WERI-Rb-1 (cell line): ENCODE measurements at regions not wholly inside any gene's neighbourhood (a gene's known extent, or its start where the extent isn't known, plus 50 kb on each side); places are given as distances from the start of the nearest gene placed in this dataset.
A peak's percentile ranks its signal among the peaks of the same experiment; 100 is the strongest.

Experiments used
- DNase-seq: peaks from one replicate; pipeline ENCODE4 v3.0.0-alpha.2; 2020
- H3K27ac ChIP-seq: fragments of 250-450 bp; sonication (Bioruptor Pico); 2 replicates; pipeline ENCODE4 v1.5.1; 2020; ENCODE audit warnings: mild to moderate bottlenecking, moderate library complexity
- H3K27me3 ChIP-seq: fragments of 250-450 bp; sonication (Bioruptor Pico); 2 replicates; pipeline ENCODE4 v1.5.1; 2021; ENCODE audit warnings: mild to moderate bottlenecking, low read depth, moderate library complexity; ENCODE audit not compliant: insufficient read depth, severe bottlenecking
- H3K36me3 ChIP-seq: fragments of 250-450 bp; sonication (Bioruptor Pico); 2 replicates; pipeline ENCODE4 v1.5.1; 2020; ENCODE audit warnings: mild to moderate bottlenecking, moderate library complexity
- H3K4me3 ChIP-seq: 2 replicates; pipeline ENCODE4 v1.5.1; 2011; ENCODE audit warnings: low read depth, mild to moderate bottlenecking, control low read depth, low read length
- H3K9me3 ChIP-seq: fragments of 250-450 bp; sonication (Bioruptor Pico); 2 replicates; pipeline ENCODE4 v1.5.1; 2021; ENCODE audit warnings: mild to moderate bottlenecking, moderate library complexity; ENCODE audit not compliant: severe bottlenecking
- TF ChIP-seq, protein P1 (sequence below): IDR thresholded peaks from 2 replicates; pipeline ENCODE4 v1.5.1; 2011; ENCODE audit warnings: low read depth, mild to moderate bottlenecking, control low read depth, inconsistent platforms, low read length

DNA sequence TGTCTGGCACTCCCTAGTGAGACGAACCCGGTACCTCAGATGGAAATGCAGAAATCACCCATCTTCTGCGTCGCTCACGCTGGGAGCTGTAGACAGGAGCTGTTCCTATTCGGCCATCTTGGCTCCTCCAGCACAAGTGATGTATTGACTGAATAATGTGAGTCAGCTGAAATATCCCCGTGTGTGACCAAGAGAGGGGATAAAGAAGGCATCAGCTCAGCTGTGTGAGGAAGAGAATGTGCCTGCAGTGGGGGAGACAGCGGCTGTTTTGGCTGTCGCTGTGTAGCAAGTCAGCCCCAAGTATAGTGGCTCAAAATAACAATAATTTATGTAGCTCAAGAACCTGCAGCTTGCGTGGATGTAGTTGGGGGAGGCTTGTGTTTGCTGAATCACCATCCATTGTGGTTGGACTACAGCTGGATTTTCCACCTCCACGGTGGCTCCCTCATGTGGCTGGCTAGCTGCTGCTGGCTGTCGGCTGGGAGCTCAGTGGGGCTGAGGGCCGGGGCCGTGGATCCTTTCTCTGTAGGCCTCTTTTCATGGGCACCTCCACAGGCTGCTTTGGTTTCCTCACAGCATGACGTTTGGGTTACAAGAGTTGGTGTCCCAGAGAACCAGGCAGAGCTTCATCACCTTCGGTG is 434.5 kb downstream of the CCSER2 start:
- Histone ChIP-seq H3K27ac (no peak overlapping the region), H3K9me3 (no peaks in the 10 kb centered on the region), H3K27me3 (no peaks in the 10 kb centered on the region), H3K36me3 (no peaks in the 10 kb centered on the region), H3K4me3 (no peak overlapping the region)
- TF ChIP-seq, protein P1, sequence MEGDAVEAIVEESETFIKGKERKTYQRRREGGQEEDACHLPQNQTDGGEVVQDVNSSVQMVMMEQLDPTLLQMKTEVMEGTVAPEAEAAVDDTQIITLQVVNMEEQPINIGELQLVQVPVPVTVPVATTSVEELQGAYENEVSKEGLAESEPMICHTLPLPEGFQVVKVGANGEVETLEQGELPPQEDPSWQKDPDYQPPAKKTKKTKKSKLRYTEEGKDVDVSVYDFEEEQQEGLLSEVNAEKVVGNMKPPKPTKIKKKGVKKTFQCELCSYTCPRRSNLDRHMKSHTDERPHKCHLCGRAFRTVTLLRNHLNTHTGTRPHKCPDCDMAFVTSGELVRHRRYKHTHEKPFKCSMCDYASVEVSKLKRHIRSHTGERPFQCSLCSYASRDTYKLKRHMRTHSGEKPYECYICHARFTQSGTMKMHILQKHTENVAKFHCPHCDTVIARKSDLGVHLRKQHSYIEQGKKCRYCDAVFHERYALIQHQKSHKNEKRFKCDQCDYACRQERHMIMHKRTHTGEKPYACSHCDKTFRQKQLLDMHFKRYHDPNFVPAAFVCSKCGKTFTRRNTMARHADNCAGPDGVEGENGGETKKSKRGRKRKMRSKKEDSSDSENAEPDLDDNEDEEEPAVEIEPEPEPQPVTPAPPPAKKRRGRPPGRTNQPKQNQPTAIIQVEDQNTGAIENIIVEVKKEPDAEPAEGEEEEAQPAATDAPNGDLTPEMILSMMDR, result peak; percentile 29
- peak; percentile 16 for DNase-seq

DNA sequence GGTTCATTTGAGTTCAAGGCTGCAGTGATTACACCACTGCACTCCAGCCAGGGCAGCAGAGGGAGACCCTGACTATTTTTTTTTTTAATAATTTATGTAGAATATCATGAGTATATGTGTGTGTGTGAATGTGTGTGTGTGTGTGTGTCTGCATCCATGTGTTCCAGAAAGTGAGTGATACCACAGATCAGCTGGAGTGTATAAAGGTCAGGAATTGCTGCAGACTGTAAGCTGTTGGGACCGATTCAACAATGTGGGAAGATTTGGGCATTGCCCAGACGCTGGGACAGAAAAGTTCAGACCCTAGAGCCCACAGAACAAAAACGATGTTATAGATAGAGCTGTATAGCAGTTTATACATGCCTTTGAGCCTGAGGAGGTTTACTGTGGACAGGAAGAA is 435.6 kb downstream of the CCSER2 start:
- no peak for DNase-seq
- H3K9me3 ChIP-seq, result no peaks in the 10 kb centered on the region
- H3K4me3 ChIP-seq, result no peak overlapping the region
- no peaks in the 10 kb centered on the region for H3K36me3 ChIP-seq
- TF ChIP-seq, protein P1, result no peak
- H3K27ac ChIP-seq, result no peak overlapping the region
- no peaks in the 10 kb centered on the region for H3K27me3 ChIP-seq

DNA sequence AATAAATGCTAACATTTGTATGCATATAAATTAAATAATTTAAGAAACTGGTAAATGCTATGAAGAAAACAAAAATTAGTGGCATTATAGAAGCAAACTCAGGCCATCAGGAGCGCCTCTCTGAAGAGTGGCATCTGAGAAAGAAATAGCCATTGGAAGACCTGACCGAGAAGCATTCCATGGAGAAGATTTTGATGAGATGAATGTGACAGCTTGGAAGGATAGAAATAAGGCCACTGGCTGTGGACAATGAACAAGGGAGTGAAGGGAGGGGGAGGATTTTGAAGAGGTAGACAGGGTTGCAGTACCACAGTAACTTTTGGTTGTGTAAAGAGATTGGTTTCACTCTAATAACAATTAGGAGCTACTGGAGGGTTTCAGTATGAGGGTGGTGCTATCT is 436.7 kb downstream of the CCSER2 start:
- TF ChIP-seq, protein P1, result no peak
- Histone ChIP-seq H3K4me3 (no peak overlapping the region), H3K9me3 (no peaks in the 10 kb centered on the region), H3K27me3 (no peaks in the 10 kb centered on the region), H3K36me3 (no peaks in the 10 kb centered on the region), H3K27ac (no peak overlapping the region)
- DNase-seq, result no peak

DNA sequence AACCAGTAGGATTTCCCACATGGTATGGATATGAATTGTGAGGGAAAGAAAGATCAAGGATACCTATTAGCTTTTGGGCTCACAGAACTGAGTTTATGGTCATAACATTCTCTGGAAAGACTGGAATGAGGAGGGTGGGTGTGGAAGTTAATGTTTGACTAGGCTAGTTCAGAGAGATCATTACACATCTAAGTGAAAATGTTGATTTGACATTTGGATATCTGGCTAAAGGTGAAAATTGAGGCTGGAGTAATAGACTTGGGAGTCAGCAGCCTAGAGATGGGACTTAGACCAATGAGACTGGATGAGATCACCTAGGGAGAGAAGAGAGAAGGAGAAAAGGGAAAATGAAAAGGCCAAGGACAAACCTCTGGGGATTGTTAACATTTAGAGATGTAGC is 437.3 kb downstream of the CCSER2 start:
- H3K9me3 ChIP-seq, result no peaks in the 10 kb centered on the region
- DNase-seq, result no peak
- no peak overlapping the region for H3K4me3 ChIP-seq
- no peaks in the 10 kb centered on the region for H3K36me3 ChIP-seq
- no peaks in the 10 kb centered on the region for H3K27me3 ChIP-seq
- no peak overlapping the region for H3K27ac ChIP-seq
- TF ChIP-seq, protein P1, result no peak

DNA sequence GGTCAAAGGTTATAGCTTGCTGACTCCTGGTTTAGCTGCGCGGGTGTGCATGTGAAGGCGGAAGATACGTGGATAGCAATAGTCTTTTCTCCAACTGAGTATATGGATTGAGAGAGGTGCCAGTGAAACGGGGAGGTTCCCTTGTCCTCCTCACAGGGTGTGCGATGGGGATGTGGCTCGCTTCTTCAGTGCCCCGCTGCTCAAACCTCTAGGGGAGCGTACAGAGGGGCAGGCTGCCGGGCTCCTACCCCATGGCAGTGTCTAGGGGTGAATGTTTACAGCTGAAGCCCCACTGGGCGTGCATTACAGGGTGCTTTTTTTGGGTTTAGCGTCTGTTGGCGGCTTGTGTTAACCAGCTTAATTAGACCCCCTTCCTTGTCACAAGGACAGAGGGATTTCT is 438.5 kb downstream of the CCSER2 start:
- Histone ChIP-seq H3K4me3 (no peak overlapping the region), H3K27me3 (no peaks in the 10 kb centered on the region), H3K36me3 (no peaks in the 10 kb centered on the region), H3K9me3 (no peaks in the 10 kb centered on the region), H3K27ac (no peak overlapping the region)
- no peak for DNase-seq
- TF ChIP-seq, protein P1, result no peak

DNA sequence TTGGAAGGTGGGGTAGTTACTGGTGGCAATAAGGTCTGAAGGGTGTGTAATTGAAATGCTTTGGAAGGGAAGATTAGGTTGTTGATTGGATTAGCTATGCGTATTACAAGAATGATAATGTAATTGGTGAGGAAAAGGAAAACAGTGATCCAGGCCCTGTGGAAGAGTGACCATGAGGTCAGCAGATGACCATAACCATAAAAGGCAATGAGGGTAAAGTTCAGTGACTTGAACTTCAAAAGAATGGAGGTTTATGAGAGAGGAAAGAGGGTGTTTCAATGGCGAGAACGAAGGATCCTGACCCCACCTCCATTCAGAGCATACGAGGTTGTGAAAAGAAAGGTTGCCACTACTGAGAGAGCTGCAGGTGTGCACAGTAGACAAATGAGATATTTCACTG is 439.7 kb downstream of the CCSER2 start:
- Histone ChIP-seq H3K36me3 (no peaks in the 10 kb centered on the region), H3K4me3 (no peak overlapping the region), H3K27me3 (no peaks in the 10 kb centered on the region), H3K27ac (no peak overlapping the region), H3K9me3 (no peaks in the 10 kb centered on the region)
- no peak for DNase-seq
- TF ChIP-seq, protein P1, result no peak
